Transverse colon (tissue), 3 donors: ENCODE measurements at regions not wholly inside any gene's neighbourhood (a gene's known extent, or its start where the extent isn't known, plus 50 kb on each side); places are given as distances from the start of the nearest gene placed in this dataset.

Source experiments
- CTCF ChIP-seq, 5 experiments: fragments of 200-600 bp in 3 of 5; fragments of 450-650 bp in 2 of 5; sonication (generic) in 3 of 5; IDR thresholded peaks; 1 replicate in 2 of 5; 2 replicates in 3 of 5; pipeline ENCODE4 v1.5.1; 2016 to 2017; ENCODE audit warnings: antibody characterized with exemption in 5 of 5, inconsistent platforms in 3 of 5, mild to moderate bottlenecking in 2 of 5, moderate library complexity in 1 of 5
- EP300 ChIP-seq: sonication (generic); formaldehyde crosslinking; IDR thresholded peaks from one replicate; pipeline ENCODE4 v1.6.1; 2017; ENCODE audit warnings: antibody characterized with exemption, low read depth
- POLR2A ChIP-seq: fragments of 450-650 bp; IDR thresholded peaks from one replicate; pipeline ENCODE4 v1.6.1; 2016; ENCODE audit warnings: antibody characterized with exemption, mild to moderate bottlenecking, moderate library complexity

- TF ChIP-seq CTCF (IDR thresholded peaks at IDR 0.05) (no peak), EP300 (no peak), POLR2A (no peak)
These were observed 367.3 kb downstream of the BCL11B start for GRCh38 chr14:98904677-98905076.
